K562 (cell line): ENCODE measurements at regions not wholly inside any gene's neighbourhood (a gene's known extent, or its start where the extent isn't known, plus 50 kb on each side); places are given as distances from the start of the nearest gene placed in this dataset.

Experiments used
- ATAC-seq: fragments of 200-7000 bp; cut with Tn5 transposase; 3 replicates; pipeline ENCODE4 v1.9.1; 2020; ENCODE audit warnings: moderate library complexity
- BruUV-seq: library from RNA; stranded (reverse); fragments of 400-500 nt; replicated peaks from 2 replicates; lab custom pipeline; 2021; lab: Mats Ljungman, UMichigan
- CTCF ChIA-PET: fragments of 300-600 bp; formaldehyde crosslinking; extraction: SDS; loops from one replicate; lab custom pipeline; 2021; ENCODE audit warnings: low intra/inter-chr PET ratio; lab: Yijun Ruan, JAX
- POLR2A ChIA-PET: fragments of 300-600, 350-650 bp; sonication (Branson Sonifier 250); formaldehyde crosslinking; extraction: SDS; loops from one replicate; lab custom pipeline; 2021; ENCODE audit warnings: antibody characterized with exemption, inconsistent platforms; lab: Yijun Ruan, JAX
- DNase-seq, 4 experiments: peaks; one replicate each; pipeline versions ENCODE4 v3.0.0 to v3.0.0-alpha.2; 2011 to 2018; ENCODE audit warnings: low spot score in 3 of 4, mixed read lengths in 3 of 4; ENCODE audit errors: extremely low read depth in 1 of 4
- FAIRE-seq: peaks from 2 replicates; lab custom pipeline; 2011; peaks lifted over from hg19 to GRCh38; lab: Jason Lieb, UNC
- H2AFZ ChIP-seq: 2 replicates; pipeline ENCODE4 v1.6.0; 2011; ENCODE audit warnings: low read depth, low read length, control low read depth, inconsistent platforms
- H3K27ac ChIP-seq: fragments of 200-600 bp; 3 replicates; pipeline ENCODE4 v1.8.0; 2011; ENCODE audit warnings: low read depth, mild to moderate bottlenecking, control low read depth, inconsistent platforms, low read length, moderate library complexity, mixed read lengths; ENCODE audit errors: extremely low read depth
- H3K27me3 ChIP-seq, 2 experiments: fragments of 300-600 bp in 1 of 2; 2 replicates in 1 of 2; 3 replicates in 1 of 2; pipeline versions ENCODE4 v1.6.0 to v1.8.0; 2011; ENCODE audit warnings: inconsistent platforms in 2 of 2, low read length in 2 of 2, mild to moderate bottlenecking in 1 of 2, mixed read lengths in 1 of 2, moderate library complexity in 1 of 2; ENCODE audit not compliant: control insufficient read depth in 2 of 2, insufficient read depth in 2 of 2
- H3K36me3 ChIP-seq: fragments of 300-600 bp; 3 replicates; pipeline ENCODE4 v1.8.0; 2011; ENCODE audit warnings: mild to moderate bottlenecking, low read length, inconsistent platforms; ENCODE audit not compliant: control insufficient read depth, insufficient read depth
- H3K4me1 ChIP-seq, 2 experiments: fragments of 200-600 bp in 1 of 2; replicated peaks in 1 of 2; 2 replicates in 1 of 2; 3 replicates in 1 of 2; pipeline versions ENCODE4 v1.5.1 to v1.8.0; 2011; ENCODE audit warnings: inconsistent platforms in 2 of 2, low read length in 2 of 2, mild to moderate bottlenecking in 1 of 2, mixed read lengths in 1 of 2, moderate library complexity in 1 of 2; ENCODE audit not compliant: control insufficient read depth in 2 of 2, insufficient read depth in 2 of 2
- H3K4me2 ChIP-seq: 2 replicates; pipeline ENCODE4 v1.6.1; 2011; ENCODE audit warnings: low read length, control low read depth, inconsistent platforms, mixed read lengths; ENCODE audit not compliant: insufficient read depth
- H3K4me3 ChIP-seq: fragments of 200-600 bp; sonication (generic), shearing (Covaris generic); 2 replicates; pipeline ENCODE4 v1.5.1; 2016; ENCODE audit warnings: control low read depth, inconsistent platforms
- H3K79me2 ChIP-seq: fragments of 200-600 bp; 3 replicates; pipeline ENCODE4 v1.8.0; 2011; ENCODE audit warnings: low read length, inconsistent platforms; ENCODE audit not compliant: control insufficient read depth, insufficient read depth
- H3K9ac ChIP-seq, 2 experiments: 2 replicates each; pipeline versions ENCODE4 v1.6.0 to v1.6.1; 2011; ENCODE audit warnings: low read depth in 2 of 2, low read length in 2 of 2, control low read depth in 1 of 2, inconsistent platforms in 1 of 2, mild to moderate bottlenecking in 1 of 2, mixed read lengths in 1 of 2; ENCODE audit not compliant: insufficient read depth in 1 of 2
- H3K9me1 ChIP-seq: one replicate; pipeline ENCODE4 v1.6.0; 2011; ENCODE audit warnings: inconsistent platforms, mild to moderate bottlenecking, low read length, moderate library complexity; ENCODE audit not compliant: control insufficient read depth, insufficient read depth
- H3K9me3 ChIP-seq: replicated peaks from 2 replicates; pipeline ENCODE4 v1.5.1; 2011; ENCODE audit warnings: low read depth, low read length, inconsistent platforms; ENCODE audit not compliant: control insufficient read depth, insufficient read depth
- H4K20me1 ChIP-seq: replicated peaks from 2 replicates; pipeline ENCODE4 v1.6.1; 2011; ENCODE audit warnings: low read length, inconsistent platforms, mixed read lengths; ENCODE audit not compliant: control insufficient read depth, insufficient read depth
- CAMTA2 ChIP-seq: fragments of 250-450 bp; sonication (Bioruptor Pico); conservative IDR thresholded peaks from 2 replicates; pipeline ENCODE4 v1.5.1; 2022
- CBX5 ChIP-seq: IDR thresholded peaks from 2 replicates; pipeline ENCODE4 v1.6.1; 2014; ENCODE audit warnings: low read depth, borderline replicate concordance
- ERF ChIP-seq: fragments of 450-650 bp; formaldehyde crosslinking; IDR thresholded peaks from 2 replicates; pipeline ENCODE4 v1.4.0; 2020; ENCODE audit warnings: mild to moderate bottlenecking, mixed read lengths
- KAT7 ChIP-seq: sonication (generic); formaldehyde crosslinking; IDR thresholded peaks from 2 replicates; pipeline ENCODE4 v1.8.0; 2022; ENCODE audit warnings: missing genetic modification reagents, mild to moderate bottlenecking, borderline replicate concordance
- POLR2A ChIP-seq: fragments of 450-650 bp; conservative IDR thresholded peaks from 2 replicates; pipeline ENCODE4 v1.6.1; 2016
- RERE ChIP-seq: sonication (generic); formaldehyde crosslinking; IDR thresholded peaks from 2 replicates; pipeline ENCODE4 v1.8.0; 2023; ENCODE audit warnings: missing genetic modification reagents, mild to moderate bottlenecking, borderline replicate concordance
- SNRNP70 ChIP-seq: fragments of 200-400 bp; formaldehyde crosslinking; optimal IDR thresholded peaks from 2 replicates; pipeline ENCODE3; 2017; ENCODE audit warnings: low read depth, low read length
- TCF7 ChIP-seq: sonication (generic); IDR thresholded peaks from 2 replicates; pipeline ENCODE4 v1.6.1; 2016; ENCODE audit warnings: antibody characterized with exemption, borderline replicate concordance
- WGBS: fragments of 100-300 bp; shearing (Covaris generic); methylation state at CpG from one replicate; pipeline ENCODE4 v1.1.6; 2016; ENCODE audit warnings: low coverage, mixed read lengths; ENCODE audit not compliant: insufficient coverage; ENCODE audit errors: missing lambda C conversion rate; 5-methylcytosine and 5-hydroxymethylcytosine counted together
- in situ Hi-C: fragments of 300-500 bp; cut with MboI; formaldehyde crosslinking; loops from 4 replicates; pipeline ENCODE4 v1.15.0; 2018; ENCODE audit warnings: inconsistent platforms, mixed read lengths
- intact Hi-C: fragments of 100-400 bp; cut with micrococcal nuclease; formaldehyde crosslinking; loops from 2 replicates; pipeline ENCODE4 v1.14.2; 2022
- TF ChIP-seq, protein P1 (sequence below): sonication (generic); formaldehyde crosslinking; IDR thresholded peaks from 2 replicates; pipeline ENCODE4 v1.5.0; 2020; ENCODE audit warnings: missing genetic modification reagents
- TF ChIP-seq, protein P2 (sequence below): fragments of 450-650 bp; IDR thresholded peaks from 2 replicates; pipeline ENCODE4 v1.6.1; 2016; ENCODE audit warnings: low read depth

DNA sequence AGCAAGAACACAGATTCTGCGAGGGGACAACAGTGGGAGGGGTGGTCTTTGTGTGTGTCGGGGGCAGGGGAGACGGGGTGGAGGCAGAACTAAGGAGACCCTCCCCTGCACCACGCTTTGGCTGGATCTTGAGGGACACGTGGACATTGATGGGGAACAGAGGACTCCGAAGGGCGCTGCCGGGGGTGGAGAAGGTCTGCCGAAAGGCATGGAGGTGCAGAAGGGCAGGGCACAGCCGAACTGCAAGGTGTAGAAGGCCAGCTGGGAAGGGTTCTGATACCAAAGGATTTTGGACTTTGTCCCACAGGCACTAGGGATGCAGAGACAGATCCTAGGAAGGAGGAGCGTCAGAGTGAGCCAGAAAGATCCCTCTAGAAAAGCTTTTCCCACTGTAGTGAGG lies 107.7 kb upstream of the SYT13 start:
- in situ Hi-C loops (no loop called here), intact Hi-C loops (no loop called here)
- no peak overlapping the region for H3K4me3 ChIP-seq
- FAIRE-seq: no peak
- no peaks in the 10 kb centered on the region for H3K4me1 ChIP-seq
- H4K20me1 ChIP-seq: peaks cover 6% of the 10 kb centered on the region; the same call in 1 of the 2 replicates
- H3K27me3 ChIP-seq: peaks cover 13 to 49% of the 10 kb centered on the region in 2 experiments
- H3K36me3 ChIP-seq: no peaks in the 10 kb centered on the region
- H3K4me2 ChIP-seq: no peak overlapping the region
- H3K79me2 ChIP-seq: no peaks in the 10 kb centered on the region
- no peak overlapping the region for H3K27ac ChIP-seq
- no peaks in the 10 kb centered on the region for H3K9me3 ChIP-seq
- POLR2A ChIA-PET: interaction anchor here (0.6 kb wide), 1 partner anchor 11 kb away, joined by 3 read pairs; no protein-coding TSS in a partner anchor
- DNase-seq: no peak
- no peak overlapping the region for H3K9ac ChIP-seq
- H2AFZ ChIP-seq: no peak overlapping the region
- BruUV-seq: no TSS peak
- CTCF ChIA-PET: no interaction called here
- WGBS: 3% methylated on average over 11 of the region's 11 CpGs
- ATAC-seq: no peak
- H3K9me1 ChIP-seq: no peaks in the 10 kb centered on the region
- no peak for TF ChIP-seq SNRNP70
- TF ChIP-seq, protein P1, sequence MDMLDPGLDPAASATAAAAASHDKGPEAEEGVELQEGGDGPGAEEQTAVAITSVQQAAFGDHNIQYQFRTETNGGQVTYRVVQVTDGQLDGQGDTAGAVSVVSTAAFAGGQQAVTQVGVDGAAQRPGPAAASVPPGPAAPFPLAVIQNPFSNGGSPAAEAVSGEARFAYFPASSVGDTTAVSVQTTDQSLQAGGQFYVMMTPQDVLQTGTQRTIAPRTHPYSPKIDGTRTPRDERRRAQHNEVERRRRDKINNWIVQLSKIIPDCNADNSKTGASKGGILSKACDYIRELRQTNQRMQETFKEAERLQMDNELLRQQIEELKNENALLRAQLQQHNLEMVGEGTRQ (CRISPR knock-in tag): no peak
- TF ChIP-seq RERE (CRISPR knock-in tag): no peak
- no peak for TF ChIP-seq POLR2A
- no peak for TF ChIP-seq CBX5
- TF ChIP-seq TCF7: no peak
- no peak for TF ChIP-seq ERF (CRISPR knock-in tag)
- no peak for TF ChIP-seq CAMTA2
- TF ChIP-seq KAT7 (CRISPR knock-in tag): no peak
- TF ChIP-seq, protein P2, sequence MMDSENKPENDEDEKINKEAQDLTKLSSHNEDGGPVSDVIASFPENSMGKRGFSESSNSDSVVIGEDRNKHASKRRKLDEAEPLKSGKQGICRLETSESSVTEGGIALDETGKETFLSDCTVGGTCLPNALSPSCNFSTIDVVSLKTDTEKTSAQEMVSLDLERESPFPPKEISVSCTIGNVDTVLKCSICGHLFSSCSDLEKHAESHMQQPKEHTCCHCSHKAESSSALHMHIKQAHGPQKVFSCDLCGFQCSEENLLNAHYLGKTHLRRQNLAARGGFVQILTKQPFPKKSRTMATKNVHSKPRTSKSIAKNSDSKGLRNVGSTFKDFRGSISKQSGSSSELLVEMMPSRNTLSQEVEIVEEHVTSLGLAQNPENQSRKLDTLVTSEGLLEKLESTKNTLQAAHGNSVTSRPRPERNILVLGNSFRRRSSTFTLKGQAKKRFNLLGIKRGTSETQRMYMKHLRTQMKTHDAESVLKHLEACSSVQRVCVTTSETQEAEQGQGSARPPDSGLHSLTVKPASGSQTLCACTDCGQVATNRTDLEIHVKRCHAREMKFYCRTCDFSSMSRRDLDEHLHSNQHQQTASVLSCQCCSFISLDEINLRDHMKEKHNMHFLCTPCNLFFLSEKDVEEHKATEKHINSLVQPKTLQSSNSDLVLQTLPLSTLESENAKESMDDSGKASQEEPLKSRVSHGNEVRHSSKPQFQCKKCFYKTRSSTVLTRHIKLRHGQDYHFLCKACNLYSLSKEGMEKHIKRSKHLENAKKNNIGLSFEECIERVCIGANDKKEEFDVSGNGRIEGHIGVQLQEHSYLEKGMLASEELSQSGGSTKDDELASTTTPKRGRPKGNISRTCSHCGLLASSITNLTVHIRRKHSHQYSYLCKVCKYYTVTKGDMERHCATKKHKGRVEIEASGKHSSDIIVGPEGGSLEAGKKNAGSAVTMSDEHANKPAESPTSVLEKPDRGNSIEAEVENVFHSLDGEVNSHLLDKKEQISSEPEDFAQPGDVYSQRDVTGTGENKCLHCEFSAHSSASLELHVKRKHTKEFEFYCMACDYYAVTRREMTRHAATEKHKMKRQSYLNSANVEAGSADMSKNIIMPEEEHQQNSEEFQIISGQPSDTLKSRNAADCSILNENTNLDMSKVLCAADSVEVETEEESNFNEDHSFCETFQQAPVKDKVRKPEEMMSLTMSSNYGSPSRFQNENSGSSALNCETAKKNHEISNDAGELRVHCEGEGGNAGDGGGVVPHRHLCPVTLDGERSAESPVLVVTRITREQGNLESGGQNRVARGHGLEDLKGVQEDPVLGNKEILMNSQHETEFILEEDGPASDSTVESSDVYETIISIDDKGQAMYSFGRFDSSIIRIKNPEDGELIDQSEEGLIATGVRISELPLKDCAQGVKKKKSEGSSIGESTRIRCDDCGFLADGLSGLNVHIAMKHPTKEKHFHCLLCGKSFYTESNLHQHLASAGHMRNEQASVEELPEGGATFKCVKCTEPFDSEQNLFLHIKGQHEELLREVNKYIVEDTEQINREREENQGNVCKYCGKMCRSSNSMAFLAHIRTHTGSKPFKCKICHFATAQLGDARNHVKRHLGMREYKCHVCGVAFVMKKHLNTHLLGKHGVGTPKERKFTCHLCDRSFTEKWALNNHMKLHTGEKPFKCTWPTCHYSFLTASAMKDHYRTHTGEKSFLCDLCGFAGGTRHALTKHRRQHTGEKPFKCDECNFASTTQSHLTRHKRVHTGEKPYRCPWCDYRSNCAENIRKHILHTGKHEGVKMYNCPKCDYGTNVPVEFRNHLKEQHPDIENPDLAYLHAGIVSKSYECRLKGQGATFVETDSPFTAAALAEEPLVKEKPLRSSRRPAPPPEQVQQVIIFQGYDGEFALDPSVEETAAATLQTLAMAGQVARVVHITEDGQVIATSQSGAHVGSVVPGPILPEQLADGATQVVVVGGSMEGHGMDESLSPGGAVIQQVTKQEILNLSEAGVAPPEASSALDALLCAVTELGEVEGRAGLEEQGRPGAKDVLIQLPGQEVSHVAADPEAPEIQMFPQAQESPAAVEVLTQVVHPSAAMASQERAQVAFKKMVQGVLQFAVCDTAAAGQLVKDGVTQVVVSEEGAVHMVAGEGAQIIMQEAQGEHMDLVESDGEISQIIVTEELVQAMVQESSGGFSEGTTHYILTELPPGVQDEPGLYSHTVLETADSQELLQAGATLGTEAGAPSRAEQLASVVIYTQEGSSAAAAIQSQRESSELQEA: no peak
